HG03342 (cell line): ENCODE measurements at regions not wholly inside any gene's neighbourhood (a gene's known extent, or its start where the extent isn't known, plus 50 kb on each side); places are given as distances from the start of the nearest gene placed in this dataset.
"Not testable (repeated sequence)": the region's sequence is repeated elsewhere in the genome, so short reads cannot be mapped to it uniquely, and the experiment has no call there.

Experiments used
- ATAC-seq: cut with Tn5 transposase; IDR thresholded peaks from one replicate; pipeline ENCODE4 v1.9.1; 2021; ENCODE audit warnings: mild to moderate bottlenecking, moderate library complexity; ENCODE audit not compliant: unreplicated experiment

DNA sequence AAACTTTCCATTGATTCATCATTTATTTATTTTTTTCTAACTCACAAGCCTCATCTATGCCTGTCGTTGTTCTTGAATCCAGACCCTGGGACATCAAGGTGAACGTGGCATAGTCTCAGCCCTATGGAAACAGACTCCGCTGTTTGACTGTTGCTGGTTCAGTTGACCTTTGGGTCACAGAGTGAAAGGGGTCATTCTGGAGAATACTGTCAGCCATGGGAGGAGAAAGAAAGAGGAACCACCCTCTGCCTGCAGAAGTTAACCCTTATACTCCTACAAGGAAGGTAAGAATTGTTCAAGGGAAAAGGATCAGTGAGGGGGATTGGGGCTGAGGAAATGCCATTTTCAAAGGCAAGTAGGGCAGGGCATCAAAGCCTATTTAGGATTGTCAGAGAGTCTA, 387.6 kb upstream of the MAF start:
- ATAC-seq: no peak

DNA sequence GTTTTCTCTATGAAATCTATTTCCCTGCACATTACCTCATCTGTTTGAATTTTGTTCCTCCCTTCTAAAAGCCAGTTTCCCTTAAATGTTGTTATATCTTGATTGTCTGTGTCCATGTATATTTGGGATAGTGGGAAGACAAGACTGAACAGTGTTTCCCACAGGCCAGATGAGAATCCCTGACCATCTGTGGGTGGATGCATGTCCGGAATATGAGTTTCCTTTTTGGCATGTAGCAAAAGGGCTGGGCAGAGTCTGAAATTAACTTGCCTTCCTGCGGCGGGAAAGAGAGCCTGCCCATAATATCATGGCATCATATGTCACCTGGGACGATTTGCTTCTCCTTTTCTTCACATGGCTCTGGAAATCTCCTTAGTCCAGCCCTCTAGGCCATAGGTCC, 385.8 kb upstream of the MAF start:
- no peak for ATAC-seq

DNA sequence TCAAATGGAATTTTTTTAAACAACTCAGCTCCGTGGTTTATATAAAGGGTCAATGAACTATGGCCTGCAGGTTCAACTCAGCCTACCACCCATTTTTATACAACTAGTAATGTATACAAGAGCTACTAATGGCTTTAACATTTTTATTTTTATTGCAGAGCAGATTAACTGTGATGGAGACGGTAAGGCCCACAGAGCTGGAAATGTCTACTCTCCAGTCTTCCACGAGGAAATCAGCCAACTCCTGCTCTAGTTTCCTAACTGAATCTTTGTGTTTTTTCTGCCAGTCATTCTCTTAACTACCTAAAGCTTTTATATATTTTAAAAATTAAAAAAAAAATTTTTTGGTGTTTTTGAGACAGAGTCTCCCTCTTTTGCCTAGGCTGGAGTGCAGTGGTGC, 385.1 kb upstream of the MAF start:
- ATAC-seq: no peak

DNA sequence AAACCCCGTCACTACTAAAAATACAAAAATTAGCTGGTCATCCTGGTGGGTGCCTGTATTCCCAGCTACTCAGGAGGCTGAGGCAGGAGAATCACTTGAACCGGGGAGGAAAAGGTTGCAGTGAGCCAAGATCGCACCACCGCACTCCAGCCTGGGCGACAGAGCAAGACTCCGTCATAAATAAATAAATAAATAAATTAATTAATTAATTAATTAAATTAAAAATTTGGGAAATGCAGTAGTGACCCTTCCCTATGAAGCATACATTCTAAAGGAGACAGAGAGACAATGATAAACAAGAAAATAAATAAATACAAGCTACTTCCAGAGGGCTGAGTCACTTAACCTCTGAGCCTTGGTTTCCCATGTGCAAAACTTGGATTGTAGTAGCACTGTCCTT, 383.6 kb upstream of the MAF start:
- not testable (repeated sequence) for ATAC-seq

DNA sequence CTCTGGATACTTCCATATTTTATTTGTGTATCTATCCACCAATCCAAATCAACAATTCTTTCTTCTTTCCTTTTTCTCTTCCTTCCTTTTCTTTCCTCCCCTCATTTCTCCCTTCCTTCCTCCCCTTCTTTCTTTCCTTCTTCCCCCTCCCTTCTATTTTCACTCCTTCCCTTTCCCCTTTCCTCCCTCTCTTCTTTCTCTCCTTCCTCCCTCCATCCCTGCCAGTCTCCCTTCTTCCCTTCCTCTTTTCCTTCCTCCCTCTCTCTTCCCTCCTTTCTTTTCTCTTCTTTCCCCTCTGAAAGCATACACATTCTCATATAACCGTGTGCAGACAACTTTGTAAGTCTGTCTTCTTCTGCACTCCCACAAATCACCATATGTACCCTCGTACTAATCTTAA, 382.3 kb upstream of the MAF start:
- no peak for ATAC-seq

DNA sequence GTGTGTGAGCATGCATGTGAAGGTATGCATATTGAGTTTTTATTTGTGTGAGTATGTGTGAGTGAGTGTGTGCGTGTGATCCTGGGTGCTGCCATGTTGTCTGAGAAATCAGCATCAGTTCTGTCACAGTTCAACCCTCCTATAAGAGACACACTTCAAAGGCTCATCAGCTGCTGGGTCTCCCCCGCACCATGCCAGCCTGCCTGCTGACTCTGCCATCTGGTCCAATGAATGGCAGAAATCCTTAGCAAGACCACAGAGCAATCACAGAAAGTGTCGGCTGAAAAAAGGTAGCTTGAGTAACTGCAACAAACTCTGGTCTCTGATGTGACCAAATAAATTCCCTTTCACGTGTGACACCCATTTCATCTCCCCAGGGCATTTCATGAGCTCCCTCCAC, 381.8 kb upstream of the MAF start:
- no peak for ATAC-seq

DNA sequence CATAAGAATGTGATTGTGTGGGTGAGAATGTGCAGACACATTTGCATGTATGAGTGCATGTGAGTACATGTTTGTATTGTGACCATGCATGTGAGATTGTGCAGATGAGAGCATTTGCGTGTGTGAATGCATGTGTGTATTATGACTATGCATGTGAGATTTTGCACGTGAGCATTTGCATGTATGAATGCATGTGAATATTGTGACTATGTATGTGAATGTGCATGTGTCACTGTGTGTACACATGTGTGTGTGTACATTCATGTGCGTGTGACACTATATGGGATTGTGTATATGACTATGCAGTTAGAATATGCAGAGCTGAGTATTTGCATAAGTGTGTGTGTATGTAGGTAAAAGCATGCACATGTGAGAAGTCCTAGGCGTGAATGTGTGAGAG, 381.3 kb upstream of the MAF start:
- no peak for ATAC-seq

DNA sequence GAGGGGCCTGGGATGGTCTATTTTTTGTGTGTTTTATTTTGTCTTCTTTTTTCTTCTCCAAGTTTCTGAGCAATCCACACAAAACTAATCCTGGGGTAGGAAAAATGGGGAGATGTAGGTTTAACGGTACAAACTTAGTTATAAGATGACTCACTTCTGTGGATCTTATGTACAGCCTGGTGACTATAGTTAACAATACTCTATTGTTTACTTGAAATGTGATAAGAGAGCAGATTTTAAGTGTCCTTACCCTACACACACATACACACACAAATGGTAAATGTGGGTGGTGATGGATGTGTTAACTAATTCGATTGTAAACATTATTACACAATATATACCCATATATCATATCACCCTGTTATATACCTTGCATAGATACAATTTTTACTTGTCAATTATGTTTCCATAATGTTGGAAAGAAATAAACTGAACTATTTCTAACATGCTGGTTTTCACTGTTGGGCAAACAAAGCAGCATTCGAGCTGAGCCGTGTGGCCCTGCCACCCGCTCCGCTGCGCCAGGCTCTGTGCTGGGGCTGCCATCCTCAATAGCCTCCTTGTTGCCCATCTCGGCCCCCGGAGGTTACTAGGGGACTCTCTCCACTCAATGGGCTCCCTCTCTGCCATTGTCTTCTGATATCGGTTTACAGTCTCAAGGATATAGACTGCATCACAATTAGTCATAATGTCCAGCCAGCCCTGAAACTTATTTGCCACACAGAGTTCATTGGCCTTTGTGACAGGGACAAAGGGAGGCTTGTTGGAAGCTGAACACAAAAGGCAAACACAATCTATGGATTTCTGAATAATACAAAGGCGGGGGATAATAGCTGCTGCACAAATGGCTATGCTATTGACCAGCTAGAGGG, 380.3 kb upstream of the MAF start:
- ATAC-seq: no peak

DNA sequence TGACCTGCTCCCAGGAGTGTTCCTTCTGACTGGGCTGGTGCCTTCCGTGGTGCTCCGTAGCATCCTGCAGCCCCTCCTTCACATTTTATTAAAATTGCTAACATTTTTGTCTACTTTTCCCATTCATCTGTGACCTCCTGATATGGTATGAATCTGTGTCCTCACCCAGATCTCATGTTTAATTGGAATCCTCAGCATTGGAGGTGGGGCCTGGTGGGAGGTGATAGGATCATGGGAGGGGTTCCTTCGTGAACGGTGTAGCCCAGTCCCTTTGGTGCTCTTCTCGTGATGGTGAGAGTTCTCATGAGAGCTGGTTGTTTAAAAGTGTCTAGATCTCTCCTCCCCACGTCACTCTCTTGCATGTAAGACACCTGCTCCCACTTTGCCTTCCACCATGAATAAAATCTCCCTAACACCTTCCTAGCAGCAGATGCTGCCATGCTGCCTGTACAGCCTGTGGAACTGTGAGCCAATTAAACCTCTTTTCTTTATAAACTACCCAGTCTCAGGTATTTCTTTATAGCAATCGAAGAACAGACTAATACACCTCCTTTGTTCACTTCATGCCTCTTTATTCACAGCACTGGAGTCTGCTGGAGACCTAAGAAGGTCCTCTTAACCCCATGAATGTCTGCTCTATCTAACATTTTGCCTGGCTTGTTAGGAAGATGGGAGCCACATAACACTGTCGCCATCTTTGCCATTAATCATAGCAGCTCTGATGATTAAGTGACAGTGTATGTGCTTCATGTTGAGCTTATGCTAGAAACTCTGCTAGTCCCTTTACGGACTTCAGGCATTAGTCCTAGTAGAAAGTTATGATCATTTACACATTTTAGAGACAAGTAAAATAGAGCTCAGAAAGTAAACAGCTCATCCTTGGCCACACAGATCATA, 377.7 kb upstream of the MAF start:
- ATAC-seq: no peak

DNA sequence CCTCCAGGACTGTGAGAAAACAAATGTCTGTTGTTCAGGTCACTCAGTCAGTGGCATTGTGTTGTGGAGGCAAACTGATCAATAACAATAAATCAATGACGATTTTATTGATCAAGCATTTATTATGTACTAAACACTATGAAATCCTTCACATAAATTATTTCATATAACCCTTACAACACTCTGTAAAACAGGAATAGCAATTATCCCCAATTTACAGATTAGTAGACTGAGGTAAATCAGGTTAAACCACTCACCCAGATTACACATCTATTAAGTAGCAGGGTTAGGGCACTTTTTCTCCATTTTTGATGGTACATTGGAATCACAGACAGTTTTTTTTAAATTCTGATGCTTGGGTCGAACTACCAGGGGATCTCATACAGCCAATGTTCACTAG, 372.8 kb upstream of the MAF start:
- ATAC-seq: no peak

DNA sequence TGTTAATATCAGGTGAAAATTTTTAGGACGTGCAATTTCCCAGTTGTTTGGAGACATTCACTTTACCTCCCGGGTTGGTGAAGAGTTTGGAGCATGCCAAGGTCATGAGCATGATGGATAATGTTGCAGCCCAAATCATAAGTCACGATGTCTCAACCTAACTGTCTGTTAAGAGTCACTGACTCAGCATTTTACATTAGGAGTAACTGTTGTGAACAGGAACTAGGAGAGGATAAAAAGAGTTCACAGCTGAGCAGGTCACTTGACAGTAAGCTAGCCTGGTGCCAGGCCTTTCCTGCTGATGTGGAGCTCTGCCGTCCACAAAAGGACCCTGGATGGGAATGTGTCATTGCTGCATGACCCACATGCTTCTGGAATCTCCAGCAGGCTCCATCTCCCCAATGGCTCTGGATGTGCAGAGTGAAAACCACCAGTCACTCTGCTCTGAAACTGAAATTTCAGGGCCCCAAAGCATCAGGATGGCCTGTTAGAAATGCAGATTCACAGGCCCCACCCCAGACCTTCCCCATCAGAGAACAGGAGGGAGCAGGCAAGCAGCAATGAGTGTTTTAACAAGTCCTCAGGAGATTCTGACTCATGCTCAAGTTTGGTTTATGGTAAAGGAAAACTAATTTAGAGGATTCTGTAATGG, 371.6 kb upstream of the MAF start:
- no peak for ATAC-seq

DNA sequence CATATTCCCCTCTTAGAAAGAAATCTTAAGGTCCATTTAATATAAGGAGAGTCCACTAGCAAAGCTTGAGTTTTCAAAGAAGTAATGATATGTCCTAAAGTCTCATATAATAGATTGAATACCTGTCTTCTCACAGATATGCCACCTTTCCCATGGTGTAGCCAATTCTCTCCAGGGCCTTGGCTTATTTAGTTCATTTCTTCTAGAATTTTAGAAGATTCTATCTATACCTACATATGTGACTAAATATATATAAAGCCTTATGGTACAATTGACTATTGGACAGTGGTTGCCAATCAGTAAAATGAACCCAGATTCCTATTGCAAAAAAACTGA, 370.7 kb upstream of the MAF start:
- no peak for ATAC-seq

DNA sequence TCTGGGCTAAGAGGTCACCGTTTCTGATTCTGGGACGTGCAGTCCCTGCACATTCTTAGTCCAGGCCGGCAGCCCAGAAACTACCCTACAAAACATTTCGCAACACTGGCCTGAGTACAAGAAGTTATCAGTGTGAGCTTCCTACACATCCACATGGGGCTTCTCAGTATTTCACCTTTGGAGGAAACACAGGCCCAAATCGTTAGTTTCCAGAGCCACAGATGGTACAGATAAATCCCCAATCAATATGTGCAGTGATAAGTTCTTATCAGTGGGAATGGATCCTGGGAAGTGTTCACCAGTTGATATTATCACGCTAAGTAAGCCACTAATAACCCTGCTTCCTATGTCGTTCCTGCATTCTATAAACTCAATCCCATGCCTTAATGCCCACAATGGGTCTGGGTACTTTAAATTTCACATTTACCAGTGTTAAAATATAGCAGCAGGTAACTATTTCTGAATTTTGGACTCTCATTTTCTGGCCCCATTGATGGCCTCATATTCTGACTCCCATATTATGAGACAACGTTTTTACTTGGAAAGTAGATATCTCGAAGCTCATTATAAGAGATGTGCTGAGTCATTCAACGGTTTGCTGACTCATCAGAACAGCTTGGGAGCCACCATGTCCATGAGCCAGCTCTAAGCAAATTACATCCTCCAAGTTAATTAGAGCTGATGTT, 370.2 kb upstream of the MAF start:
- no peak for ATAC-seq

DNA sequence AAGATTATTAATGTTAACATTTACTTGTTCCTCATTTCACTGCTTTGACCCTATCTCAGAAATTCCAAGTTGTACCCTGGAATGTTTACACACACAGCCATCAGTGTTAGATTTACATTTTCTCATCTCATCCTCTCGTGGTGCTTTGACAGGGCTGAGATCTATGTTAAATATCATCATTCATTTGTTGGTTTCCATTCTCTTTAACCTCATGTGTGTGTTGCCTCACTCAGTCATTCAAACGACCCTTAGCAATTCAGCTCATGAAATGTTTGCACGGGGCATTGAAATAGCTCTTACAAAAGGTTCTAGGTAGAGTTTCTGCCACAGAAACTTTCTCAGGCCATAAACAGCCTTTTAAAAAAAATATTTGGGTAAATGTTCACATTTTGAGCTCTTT, 369.6 kb upstream of the MAF start:
- no peak for ATAC-seq

DNA sequence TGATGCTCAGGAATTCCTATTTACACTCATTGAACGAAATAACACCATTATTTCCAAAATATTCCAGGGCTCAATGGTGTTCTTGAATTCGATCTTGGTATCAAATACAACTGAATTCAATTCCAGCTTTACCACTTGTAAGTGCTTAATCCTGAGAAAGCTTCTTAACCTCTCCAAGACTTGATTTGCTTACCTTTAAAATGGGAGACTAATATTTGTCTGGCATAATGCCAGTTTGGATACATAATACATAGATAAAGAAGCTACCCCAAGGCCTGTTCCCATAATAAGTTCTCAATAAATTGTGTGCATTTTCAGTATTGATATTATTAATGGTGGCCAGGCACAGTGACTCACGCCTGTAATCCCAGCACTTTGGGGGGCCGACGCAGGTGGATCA, 368.9 kb upstream of the MAF start:
- no peak for ATAC-seq

DNA sequence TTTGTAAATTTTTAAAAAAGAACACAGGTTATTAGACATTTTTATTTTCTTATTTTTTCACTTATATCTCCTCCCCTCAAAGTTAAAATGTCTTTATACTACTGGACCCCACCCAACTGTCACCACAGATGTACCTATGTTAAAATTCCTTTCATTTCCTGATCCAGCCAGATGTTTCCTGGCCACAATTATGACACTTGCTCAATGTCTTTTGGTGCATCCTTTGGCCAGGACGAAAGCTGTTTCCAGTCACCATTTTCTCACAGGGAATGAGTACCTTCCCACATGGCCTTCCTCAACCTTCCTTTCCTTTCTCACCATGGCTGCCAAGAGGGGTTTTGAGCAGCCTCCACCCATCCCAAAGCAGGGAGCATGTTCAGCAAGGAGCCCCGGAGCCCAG, 365.7 kb upstream of the MAF start:
- no peak for ATAC-seq

DNA sequence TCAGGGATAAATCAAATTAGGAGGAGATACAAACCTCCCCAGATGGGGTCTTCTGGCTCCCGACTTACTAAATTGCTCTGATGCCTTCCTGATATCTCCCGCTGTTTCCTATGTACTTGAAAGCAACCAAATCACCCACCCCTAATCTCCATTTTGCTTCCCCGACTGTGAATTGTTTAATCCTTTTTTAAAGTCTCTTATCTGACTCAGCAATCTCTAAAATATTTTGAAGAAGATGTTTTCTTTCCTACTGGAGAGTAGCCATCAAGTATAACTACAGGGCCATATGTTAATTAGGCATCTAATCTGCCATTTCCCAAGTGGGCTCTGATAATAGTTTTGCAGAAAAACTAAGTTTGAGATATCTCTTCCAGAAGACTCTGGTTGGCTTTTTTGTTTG, 365.2 kb upstream of the MAF start:
- no peak for ATAC-seq

DNA sequence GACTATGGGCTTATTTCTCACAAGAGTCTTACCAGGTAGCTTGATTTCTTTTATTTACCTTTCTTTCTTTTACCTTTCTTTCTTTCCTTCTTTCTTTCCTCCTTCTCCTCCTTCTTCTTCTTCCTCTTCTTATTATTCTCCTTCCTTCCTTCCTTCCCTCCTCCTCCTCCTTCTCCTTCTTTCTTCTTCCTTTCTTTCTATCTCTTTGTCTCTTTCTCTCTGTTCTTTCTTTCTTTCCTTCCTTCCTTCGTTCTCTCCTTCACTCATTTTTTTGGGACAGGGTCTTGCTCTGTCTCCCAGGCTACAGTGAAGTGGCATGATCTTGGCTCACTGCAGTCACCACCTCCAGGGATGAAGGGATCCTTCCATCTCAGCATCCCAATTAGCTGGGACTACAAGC, 363.6 kb upstream of the MAF start:
- no peak for ATAC-seq

DNA sequence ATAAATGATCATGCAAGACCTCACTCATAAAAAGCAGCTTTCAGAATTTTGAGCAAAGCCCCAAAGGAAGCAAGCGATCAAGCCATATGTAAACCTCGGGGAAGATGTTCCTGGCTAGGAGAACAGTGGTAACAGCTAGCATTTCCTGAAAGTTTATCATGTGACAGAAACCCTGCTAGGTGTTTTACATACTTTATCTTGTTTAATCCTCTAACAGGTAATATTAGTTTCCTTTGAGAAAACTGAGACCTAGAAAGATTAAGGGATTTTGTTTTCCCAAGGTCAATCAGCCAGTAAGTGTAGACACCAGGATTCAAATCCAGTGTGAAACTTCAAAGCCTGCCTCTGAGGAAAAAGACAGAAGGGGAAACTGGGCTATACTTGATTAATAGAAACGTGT, 362.4 kb upstream of the MAF start:
- no peak for ATAC-seq

DNA sequence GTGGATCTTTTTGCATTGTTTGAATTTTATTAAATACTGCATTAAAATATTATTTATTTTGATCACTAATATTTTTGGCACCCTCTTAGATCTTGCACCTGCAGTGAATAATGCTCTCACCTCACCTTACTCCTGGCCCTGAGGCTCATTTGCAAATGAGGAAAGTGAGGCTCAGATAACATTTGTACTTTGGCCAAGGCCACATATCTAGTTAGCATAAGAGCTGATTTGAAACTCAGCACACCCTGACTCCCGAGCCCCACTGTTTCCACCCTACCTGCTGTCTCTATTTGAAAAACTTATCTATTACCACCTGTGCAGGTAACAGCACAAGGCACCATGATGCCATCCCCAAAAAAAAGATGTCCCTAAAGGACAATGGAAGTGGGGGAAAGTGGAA, 358.7 kb upstream of the MAF start:
- ATAC-seq: no peak
